PFSK-1 (cell line): ENCODE measurements at regions not wholly inside any gene's neighbourhood (a gene's known extent, or its start where the extent isn't known, plus 50 kb on each side); places are given as distances from the start of the nearest gene placed in this dataset.

ENCODE experiments used
- FOXP2 ChIP-seq: optimal IDR thresholded peaks from 2 replicates; pipeline ENCODE3; 2011; ENCODE audit warnings: borderline replicate concordance, control low read depth, inconsistent platforms; ENCODE audit not compliant: insufficient read depth; ENCODE audit errors: extremely low read length, extremely low read depth
- POLR2AphosphoS5 ChIP-seq: IDR thresholded peaks from 2 replicates; pipeline ENCODE4 v1.6.1; 2012; ENCODE audit warnings: low read depth, mild to moderate bottlenecking, control low read depth, low read length, moderate library complexity
- SIN3A ChIP-seq: IDR thresholded peaks from 2 replicates; pipeline ENCODE4 v1.6.1; 2012; ENCODE audit warnings: mild to moderate bottlenecking, low read length, moderate library complexity, borderline replicate concordance; ENCODE audit not compliant: insufficient read depth
- TAF1 ChIP-seq: IDR thresholded peaks from 2 replicates; pipeline ENCODE4 v1.6.1; 2012; ENCODE audit warnings: low read length, control low read depth, borderline replicate concordance; ENCODE audit not compliant: insufficient read depth
- TF ChIP-seq, protein P1 (sequence below), 2 experiments: IDR thresholded peaks; 2 replicates each; pipeline versions ENCODE4 v1.6.1 to v1.8.0; 2011 to 2012; ENCODE audit warnings: low read depth in 2 of 2, low read length in 2 of 2, control low read depth in 1 of 2, inconsistent platforms in 1 of 2, mild to moderate bottlenecking in 1 of 2, moderate library complexity in 1 of 2; ENCODE audit not compliant: insufficient read depth in 1 of 2

- TF ChIP-seq FOXP2 = no peak
- TF ChIP-seq TAF1 = no peak
- no peak for TF ChIP-seq POLR2AphosphoS5
- no peak for TF ChIP-seq SIN3A
- TF ChIP-seq, protein P1, sequence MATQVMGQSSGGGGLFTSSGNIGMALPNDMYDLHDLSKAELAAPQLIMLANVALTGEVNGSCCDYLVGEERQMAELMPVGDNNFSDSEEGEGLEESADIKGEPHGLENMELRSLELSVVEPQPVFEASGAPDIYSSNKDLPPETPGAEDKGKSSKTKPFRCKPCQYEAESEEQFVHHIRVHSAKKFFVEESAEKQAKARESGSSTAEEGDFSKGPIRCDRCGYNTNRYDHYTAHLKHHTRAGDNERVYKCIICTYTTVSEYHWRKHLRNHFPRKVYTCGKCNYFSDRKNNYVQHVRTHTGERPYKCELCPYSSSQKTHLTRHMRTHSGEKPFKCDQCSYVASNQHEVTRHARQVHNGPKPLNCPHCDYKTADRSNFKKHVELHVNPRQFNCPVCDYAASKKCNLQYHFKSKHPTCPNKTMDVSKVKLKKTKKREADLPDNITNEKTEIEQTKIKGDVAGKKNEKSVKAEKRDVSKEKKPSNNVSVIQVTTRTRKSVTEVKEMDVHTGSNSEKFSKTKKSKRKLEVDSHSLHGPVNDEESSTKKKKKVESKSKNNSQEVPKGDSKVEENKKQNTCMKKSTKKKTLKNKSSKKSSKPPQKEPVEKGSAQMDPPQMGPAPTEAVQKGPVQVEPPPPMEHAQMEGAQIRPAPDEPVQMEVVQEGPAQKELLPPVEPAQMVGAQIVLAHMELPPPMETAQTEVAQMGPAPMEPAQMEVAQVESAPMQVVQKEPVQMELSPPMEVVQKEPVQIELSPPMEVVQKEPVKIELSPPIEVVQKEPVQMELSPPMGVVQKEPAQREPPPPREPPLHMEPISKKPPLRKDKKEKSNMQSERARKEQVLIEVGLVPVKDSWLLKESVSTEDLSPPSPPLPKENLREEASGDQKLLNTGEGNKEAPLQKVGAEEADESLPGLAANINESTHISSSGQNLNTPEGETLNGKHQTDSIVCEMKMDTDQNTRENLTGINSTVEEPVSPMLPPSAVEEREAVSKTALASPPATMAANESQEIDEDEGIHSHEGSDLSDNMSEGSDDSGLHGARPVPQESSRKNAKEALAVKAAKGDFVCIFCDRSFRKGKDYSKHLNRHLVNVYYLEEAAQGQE (IDR thresholded peaks at IDR 0.05; ENCODE audit: insufficient read depth in 1 of 2, low read depth in 2 of 2, low read length in 2 of 2) = no peak
Observed at GRCh38 chr3:14252321-14253021, 73.9 kb downstream of the LSM3 start.

DNA sequence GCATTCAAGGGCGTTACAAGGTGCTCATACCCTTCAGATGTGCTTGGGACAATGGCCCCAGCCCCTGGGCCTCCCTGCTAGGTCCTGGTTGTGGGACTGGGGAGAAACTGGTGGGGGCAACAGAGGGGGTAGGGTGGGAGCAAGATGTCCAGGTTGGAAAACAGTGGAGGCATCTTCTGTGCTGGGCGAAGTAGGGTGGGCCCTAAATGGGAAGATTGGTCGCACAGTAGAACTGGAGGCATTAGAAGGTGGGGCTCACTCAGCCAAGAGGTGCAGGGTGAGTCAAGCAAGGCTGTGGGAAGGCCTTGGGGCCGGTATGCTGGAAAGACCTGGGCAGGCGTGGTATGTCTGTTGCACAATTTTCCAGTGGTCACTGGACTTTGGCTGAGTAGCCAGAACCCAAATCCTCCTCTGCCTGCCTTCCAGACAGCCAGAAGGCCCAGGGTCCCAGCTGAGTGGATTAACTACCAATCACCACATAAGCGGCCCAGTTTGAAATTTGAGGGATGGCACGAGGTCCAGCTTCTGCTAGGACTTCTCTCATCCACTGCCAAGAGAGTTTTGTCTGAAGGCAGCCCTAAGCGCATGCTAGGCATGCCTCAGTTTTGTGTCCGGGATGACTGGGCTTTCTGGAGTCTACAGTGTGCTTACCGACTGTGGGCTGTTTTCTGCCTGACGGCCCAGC, 74.5 kb downstream of the LSM3 start:
- TF ChIP-seq, protein P1 (IDR thresholded peaks at IDR 0.05; ENCODE audit: insufficient read depth in 1 of 2, low read depth in 2 of 2, low read length in 2 of 2) = no peak
- TF ChIP-seq FOXP2 (no peak), TAF1 (no peak)

DNA sequence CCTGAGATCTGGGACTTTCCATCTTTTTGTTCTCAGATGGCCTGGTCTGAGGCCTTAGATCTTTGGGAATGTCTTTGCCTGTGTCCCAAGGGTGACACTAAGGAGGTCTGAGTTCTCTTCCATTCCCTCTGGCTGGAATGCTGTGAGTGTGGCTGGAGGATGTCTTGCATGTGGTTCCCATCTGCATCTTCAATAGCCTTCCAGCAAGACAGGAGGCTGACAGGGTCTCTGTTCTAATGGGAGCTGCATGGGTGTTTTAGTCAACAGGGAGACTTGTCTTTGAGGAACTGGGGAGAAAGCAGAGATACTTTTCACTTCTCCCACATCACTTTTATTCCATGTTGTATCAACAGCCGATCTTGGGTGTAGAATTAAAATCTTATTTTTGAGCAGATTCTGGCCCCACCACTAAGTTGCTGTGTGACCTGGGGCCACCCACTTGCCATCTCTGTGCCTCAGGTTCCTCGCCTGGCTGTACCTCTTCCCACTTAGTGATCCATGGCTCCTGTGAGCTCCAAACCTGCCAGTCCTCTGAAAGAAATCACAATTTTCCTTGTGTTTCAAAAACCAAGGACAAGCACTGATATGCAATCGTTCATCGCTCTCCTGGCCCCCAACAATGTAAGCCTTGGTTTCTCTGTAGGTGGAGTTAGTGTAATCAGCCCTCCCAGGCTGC, 75.2 kb downstream of the LSM3 start:
- TF ChIP-seq SIN3A (no peak), FOXP2 (no peak), POLR2AphosphoS5 (no peak), TAF1 (no peak)
- TF ChIP-seq, protein P1 (IDR thresholded peaks at IDR 0.05; ENCODE audit: insufficient read depth in 1 of 2, low read depth in 2 of 2, low read length in 2 of 2) = no peak

DNA sequence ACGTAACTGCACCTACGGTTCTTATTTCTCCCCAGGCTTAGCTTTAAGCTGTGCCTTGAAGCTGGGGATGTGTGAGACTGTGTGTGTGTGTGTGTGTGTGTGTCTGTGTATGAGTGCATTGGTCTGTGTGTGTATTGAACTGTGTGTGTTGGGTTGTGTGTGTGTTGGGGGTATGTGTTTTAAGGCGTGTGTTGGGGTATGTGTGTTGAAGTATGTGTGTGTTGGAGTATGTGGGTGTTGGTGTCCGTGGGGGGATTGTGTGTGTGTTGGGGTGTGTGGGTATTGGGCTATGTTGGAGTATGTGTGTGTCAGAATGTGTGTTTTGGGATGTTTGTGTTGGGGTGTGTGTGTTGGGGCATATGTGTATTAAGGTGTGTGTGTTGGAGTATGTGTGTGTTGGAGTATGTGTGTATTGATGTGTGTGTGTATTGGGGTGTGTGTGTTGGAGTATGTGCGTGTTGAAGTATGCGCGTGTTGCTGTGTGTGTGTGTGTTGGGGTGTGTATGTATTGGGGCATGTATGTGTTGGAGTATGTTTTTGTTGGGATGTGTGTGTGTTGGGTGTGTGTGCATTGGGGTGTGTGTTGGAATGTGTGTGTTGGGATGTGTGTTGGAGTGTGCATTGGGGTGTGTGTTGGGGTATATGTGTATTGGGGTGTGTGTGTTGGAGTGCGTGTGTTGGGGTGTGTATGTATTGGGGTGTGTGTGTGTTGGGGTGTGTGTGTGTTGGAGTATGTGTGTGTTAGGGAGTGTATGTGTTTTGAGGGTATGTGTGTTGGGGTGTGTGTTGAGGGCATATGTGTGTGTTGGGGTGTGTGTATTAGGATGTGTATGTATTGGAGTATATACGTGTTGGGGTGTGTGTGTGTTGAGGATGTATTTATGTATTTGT, 76.4 kb downstream of the LSM3 start:
- TF ChIP-seq FOXP2 (no peak), TAF1 (no peak), POLR2AphosphoS5 (no peak), SIN3A (no peak)
- TF ChIP-seq, protein P1 (IDR thresholded peaks at IDR 0.05; ENCODE audit: insufficient read depth in 1 of 2, low read depth in 2 of 2, low read length in 2 of 2) = no peak
